HL-60 (cell line): ENCODE measurements at regions not wholly inside any gene's neighbourhood (a gene's known extent, or its start where the extent isn't known, plus 50 kb on each side); places are given as distances from the start of the nearest gene placed in this dataset.

ENCODE experiments used
- GABPA ChIP-seq: IDR thresholded peaks from 2 replicates; pipeline ENCODE4 v1.6.1; 2012; ENCODE audit warnings: low read depth
- POLR2AphosphoS5 ChIP-seq: IDR thresholded peaks from 2 replicates; pipeline ENCODE4 v1.6.1; 2012; ENCODE audit warnings: low read depth
- TF ChIP-seq, protein P1 (sequence below): IDR thresholded peaks from one replicate; pipeline ENCODE4 v1.5.1; 2011; ENCODE audit warnings: low read length, control low read depth, inconsistent platforms; ENCODE audit not compliant: insufficient read depth
- TF ChIP-seq, protein P2 (sequence below): IDR thresholded peaks from 2 replicates; pipeline ENCODE4 v1.6.1; 2012; ENCODE audit warnings: low read depth; ENCODE audit not compliant: insufficient replicate concordance

DNA sequence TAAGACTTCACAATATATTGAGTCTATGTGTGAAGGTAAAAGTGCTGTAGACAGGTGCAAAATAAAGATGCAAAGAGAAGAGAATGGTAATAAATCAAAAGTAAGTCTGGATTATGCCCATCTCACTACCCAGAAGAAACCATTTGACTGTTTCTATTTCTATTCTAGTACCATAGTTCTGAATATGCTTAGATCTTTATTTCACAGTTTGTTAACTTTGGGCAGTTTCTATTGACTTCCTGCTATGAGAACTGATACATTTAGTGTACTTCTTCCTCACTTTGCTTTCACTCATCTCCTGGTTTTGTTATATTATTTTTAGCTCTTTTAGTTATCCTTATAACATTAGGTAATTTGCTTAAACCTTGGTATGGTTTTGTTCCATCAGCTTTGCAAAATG lies 94.9 kb downstream of the HS1BP3 start:
- TF ChIP-seq, protein P1, sequence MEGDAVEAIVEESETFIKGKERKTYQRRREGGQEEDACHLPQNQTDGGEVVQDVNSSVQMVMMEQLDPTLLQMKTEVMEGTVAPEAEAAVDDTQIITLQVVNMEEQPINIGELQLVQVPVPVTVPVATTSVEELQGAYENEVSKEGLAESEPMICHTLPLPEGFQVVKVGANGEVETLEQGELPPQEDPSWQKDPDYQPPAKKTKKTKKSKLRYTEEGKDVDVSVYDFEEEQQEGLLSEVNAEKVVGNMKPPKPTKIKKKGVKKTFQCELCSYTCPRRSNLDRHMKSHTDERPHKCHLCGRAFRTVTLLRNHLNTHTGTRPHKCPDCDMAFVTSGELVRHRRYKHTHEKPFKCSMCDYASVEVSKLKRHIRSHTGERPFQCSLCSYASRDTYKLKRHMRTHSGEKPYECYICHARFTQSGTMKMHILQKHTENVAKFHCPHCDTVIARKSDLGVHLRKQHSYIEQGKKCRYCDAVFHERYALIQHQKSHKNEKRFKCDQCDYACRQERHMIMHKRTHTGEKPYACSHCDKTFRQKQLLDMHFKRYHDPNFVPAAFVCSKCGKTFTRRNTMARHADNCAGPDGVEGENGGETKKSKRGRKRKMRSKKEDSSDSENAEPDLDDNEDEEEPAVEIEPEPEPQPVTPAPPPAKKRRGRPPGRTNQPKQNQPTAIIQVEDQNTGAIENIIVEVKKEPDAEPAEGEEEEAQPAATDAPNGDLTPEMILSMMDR, result no peak
- TF ChIP-seq POLR2AphosphoS5 (no peak), GABPA (no peak)
- TF ChIP-seq, protein P2, sequence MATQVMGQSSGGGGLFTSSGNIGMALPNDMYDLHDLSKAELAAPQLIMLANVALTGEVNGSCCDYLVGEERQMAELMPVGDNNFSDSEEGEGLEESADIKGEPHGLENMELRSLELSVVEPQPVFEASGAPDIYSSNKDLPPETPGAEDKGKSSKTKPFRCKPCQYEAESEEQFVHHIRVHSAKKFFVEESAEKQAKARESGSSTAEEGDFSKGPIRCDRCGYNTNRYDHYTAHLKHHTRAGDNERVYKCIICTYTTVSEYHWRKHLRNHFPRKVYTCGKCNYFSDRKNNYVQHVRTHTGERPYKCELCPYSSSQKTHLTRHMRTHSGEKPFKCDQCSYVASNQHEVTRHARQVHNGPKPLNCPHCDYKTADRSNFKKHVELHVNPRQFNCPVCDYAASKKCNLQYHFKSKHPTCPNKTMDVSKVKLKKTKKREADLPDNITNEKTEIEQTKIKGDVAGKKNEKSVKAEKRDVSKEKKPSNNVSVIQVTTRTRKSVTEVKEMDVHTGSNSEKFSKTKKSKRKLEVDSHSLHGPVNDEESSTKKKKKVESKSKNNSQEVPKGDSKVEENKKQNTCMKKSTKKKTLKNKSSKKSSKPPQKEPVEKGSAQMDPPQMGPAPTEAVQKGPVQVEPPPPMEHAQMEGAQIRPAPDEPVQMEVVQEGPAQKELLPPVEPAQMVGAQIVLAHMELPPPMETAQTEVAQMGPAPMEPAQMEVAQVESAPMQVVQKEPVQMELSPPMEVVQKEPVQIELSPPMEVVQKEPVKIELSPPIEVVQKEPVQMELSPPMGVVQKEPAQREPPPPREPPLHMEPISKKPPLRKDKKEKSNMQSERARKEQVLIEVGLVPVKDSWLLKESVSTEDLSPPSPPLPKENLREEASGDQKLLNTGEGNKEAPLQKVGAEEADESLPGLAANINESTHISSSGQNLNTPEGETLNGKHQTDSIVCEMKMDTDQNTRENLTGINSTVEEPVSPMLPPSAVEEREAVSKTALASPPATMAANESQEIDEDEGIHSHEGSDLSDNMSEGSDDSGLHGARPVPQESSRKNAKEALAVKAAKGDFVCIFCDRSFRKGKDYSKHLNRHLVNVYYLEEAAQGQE, result no peak
